ENCODE measurements at regions not wholly inside any gene's neighbourhood (a gene's known extent, or its start where the extent isn't known, plus 50 kb on each side); places are given as distances from the start of the nearest gene placed in this dataset.

DNA sequence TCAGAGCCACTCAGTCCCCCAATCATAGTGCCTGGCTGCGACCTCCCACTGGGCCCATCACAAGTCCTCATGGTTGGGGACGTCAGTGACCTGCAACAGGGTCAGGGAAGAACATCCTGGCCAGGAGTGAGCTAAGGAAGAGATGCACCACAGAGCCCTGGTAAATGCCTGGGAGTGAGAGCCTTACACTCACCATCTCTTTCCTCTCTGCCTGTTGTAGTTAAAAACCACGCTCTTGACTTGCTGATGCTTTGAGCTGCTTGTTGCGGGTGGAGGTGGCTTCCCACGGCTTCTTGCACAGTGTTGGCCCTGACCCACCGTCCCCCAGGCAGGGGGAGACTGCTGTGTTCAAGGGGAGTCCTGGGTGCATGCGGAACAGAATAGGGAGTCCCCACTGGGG, 91.1 kb upstream of the RGMA start:
- TF ChIP-seq, protein P1, sequence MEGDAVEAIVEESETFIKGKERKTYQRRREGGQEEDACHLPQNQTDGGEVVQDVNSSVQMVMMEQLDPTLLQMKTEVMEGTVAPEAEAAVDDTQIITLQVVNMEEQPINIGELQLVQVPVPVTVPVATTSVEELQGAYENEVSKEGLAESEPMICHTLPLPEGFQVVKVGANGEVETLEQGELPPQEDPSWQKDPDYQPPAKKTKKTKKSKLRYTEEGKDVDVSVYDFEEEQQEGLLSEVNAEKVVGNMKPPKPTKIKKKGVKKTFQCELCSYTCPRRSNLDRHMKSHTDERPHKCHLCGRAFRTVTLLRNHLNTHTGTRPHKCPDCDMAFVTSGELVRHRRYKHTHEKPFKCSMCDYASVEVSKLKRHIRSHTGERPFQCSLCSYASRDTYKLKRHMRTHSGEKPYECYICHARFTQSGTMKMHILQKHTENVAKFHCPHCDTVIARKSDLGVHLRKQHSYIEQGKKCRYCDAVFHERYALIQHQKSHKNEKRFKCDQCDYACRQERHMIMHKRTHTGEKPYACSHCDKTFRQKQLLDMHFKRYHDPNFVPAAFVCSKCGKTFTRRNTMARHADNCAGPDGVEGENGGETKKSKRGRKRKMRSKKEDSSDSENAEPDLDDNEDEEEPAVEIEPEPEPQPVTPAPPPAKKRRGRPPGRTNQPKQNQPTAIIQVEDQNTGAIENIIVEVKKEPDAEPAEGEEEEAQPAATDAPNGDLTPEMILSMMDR (IDR thresholded peaks at IDR 0.05): no peak
- TF ChIP-seq POLR2A (IDR thresholded peaks at IDR 0.05): no peak
